ENCODE measurements at regions not wholly inside any gene's neighbourhood (a gene's known extent, or its start where the extent isn't known, plus 50 kb on each side); places are given as distances from the start of the nearest gene placed in this dataset.

DNA sequence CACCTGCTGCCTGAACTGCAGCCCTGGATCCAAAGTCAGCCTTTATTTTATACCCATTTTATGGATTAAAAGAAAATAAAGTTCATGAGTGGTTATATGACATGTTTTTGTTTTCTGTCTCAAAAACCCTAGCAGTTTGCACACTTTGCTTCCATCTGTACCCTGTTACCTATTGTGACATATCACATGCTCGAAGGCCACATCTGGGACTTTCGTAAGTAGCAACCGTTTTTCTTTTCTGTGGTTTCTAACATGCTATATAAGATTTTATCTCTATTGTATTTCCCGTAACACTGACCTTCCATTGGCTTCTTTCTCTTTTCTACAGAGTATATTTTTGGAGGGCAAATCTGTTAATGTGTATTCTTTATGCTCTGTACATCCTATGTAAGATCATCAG is 1007.2 kb downstream of the PCDH9 start:
- Histone ChIP-seq H3K9me3 (no peaks in the 10 kb centered on the region), H3K4me1 (no peaks in the 10 kb centered on the region), H3K36me3 (no peaks in the 10 kb centered on the region), H3K4me3 (no peak overlapping the region), H3K27me3 (no peaks in the 10 kb centered on the region), H3K27ac (no peak overlapping the region)
- no peak for TF ChIP-seq EP300 (IDR thresholded peaks at IDR 0.05)
- no peak for TF ChIP-seq POLR2A (IDR thresholded peaks at IDR 0.05)
- TF ChIP-seq, protein P1, sequence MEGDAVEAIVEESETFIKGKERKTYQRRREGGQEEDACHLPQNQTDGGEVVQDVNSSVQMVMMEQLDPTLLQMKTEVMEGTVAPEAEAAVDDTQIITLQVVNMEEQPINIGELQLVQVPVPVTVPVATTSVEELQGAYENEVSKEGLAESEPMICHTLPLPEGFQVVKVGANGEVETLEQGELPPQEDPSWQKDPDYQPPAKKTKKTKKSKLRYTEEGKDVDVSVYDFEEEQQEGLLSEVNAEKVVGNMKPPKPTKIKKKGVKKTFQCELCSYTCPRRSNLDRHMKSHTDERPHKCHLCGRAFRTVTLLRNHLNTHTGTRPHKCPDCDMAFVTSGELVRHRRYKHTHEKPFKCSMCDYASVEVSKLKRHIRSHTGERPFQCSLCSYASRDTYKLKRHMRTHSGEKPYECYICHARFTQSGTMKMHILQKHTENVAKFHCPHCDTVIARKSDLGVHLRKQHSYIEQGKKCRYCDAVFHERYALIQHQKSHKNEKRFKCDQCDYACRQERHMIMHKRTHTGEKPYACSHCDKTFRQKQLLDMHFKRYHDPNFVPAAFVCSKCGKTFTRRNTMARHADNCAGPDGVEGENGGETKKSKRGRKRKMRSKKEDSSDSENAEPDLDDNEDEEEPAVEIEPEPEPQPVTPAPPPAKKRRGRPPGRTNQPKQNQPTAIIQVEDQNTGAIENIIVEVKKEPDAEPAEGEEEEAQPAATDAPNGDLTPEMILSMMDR (IDR thresholded peaks at IDR 0.05): no peak
- no peak for TF ChIP-seq POLR2AphosphoS5 (IDR thresholded peaks at IDR 0.05)
- no peak for ATAC-seq
- 87 to 96% methylated on average over 3 to 4 of the region's 4 CpGs for WGBS, 2 donors (ENCODE audit: low coverage in 1 of 2)

DNA sequence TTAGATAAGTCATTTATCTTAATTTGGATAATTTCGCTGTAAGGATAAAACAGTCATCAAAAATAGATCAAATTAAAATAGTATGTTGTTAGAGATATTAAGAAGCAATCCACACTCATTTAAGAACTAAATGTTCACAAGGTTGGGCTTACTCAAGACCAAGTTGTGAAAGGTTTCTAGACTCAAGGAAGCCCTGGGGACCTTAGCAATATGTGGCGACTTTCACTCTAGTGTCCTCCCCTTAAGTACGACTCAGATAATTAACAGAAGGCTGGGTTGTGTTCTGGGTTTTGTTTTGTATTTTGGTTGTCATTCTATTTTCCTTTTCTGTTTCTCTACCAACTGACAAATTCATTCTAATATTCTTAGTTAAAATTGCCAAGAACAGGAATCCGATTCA is 1008.0 kb downstream of the PCDH9 start:
- H3K36me3 ChIP-seq: no peaks in the 10 kb centered on the region
- no peaks in the 10 kb centered on the region for H3K27me3 ChIP-seq
- no peak for ATAC-seq
- 70 to 96% methylated on average over 4 of the region's 4 CpGs for WGBS, 2 donors (ENCODE audit: low coverage in 1 of 2)
- no peak overlapping the region for H3K4me3 ChIP-seq
- no peak for TF ChIP-seq POLR2AphosphoS5 (IDR thresholded peaks at IDR 0.05)
- TF ChIP-seq EP300 (IDR thresholded peaks at IDR 0.05): no peak
- no peak for TF ChIP-seq POLR2A (IDR thresholded peaks at IDR 0.05)
- TF ChIP-seq, protein P1 (IDR thresholded peaks at IDR 0.05): no peak
- no peak overlapping the region for H3K27ac ChIP-seq
- no peaks in the 10 kb centered on the region for H3K9me3 ChIP-seq
- no peaks in the 10 kb centered on the region for H3K4me1 ChIP-seq

DNA sequence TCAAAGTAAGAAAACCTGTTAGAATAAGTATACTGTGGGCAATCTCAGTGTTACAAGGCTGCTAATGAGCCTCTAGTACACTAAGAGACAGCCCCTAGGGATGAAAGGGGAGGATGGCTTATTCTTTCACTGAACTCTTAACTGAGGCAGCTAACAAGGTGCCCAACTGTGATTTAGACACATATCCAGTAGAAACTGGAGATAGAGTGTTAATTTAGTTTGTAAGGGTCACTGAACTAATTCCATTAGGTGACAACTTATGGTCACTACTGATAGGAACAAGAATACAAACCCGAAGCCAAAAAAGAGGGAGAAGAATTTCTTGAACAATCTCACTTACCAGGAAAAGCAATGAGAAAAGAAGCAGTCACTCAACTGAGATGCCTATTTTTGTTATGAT is 1010.6 kb downstream of the PCDH9 start:
- no peak for TF ChIP-seq EP300 (IDR thresholded peaks at IDR 0.05)
- no peak for TF ChIP-seq POLR2AphosphoS5 (IDR thresholded peaks at IDR 0.05)
- TF ChIP-seq, protein P1 (IDR thresholded peaks at IDR 0.05): no peak
- no peak for TF ChIP-seq POLR2A (IDR thresholded peaks at IDR 0.05)
- no peak for ATAC-seq
- no peaks in the 10 kb centered on the region for H3K9me3 ChIP-seq
- H3K4me1 ChIP-seq: no peaks in the 10 kb centered on the region
- no peak overlapping the region for H3K27ac ChIP-seq
- H3K36me3 ChIP-seq: no peaks in the 10 kb centered on the region
- no peaks in the 10 kb centered on the region for H3K27me3 ChIP-seq
- H3K4me3 ChIP-seq: no peak overlapping the region
- 55% methylated on average over 1 of the region's 1 CpG; no CpG with 5 or more reads in 1 of the 2 donors for WGBS, 2 donors (ENCODE audit: low coverage in 1 of 2)

DNA sequence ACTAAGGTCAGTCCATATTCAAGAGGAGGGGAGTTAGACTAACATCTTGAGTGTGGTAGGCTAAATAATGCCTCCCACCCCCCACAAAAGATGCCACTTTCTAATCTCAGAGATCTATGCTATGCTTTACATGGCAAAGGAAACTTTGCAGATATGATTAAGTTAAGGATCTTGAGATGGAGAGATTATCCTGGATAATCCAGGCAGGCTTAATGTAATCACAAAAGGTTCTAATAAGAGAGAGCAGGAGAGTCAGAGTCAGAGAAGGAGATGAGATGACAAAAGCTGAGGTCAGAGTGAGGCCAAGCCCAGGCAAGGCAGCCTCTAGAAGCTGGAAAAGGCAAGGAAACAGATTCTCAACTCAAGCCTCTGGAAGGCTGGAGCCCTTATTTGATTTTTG is 1011.6 kb downstream of the PCDH9 start:
- no peak overlapping the region for H3K27ac ChIP-seq
- H3K9me3 ChIP-seq: no peaks in the 10 kb centered on the region
- no peaks in the 10 kb centered on the region for H3K36me3 ChIP-seq
- H3K27me3 ChIP-seq: no peaks in the 10 kb centered on the region
- TF ChIP-seq, protein P1 (IDR thresholded peaks at IDR 0.05): no peak
- TF ChIP-seq EP300 (IDR thresholded peaks at IDR 0.05) (no peak), POLR2A (IDR thresholded peaks at IDR 0.05) (no peak), POLR2AphosphoS5 (IDR thresholded peaks at IDR 0.05) (no peak)
- H3K4me3 ChIP-seq: no peak overlapping the region
- no peak for ATAC-seq
- no peaks in the 10 kb centered on the region for H3K4me1 ChIP-seq

DNA sequence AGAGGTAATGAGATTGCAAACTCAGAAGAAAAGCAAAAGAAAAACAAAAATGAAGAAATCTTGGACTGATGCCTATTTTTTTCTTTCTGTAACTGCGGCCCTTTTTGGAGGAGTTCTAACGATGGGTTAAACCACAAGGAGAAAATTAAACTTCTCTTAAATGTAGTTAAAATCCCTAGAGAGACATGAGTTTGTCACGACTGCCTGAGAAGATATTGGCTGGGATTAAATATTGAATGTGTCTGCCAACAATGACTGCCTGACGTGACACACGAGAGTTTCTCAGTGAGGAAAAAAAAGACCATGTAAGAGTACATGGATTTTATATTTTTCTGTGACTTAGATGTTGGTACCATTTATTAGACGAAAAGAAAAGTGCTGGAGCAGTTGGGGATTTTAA is 1013.4 kb downstream of the PCDH9 start:
- Histone ChIP-seq H3K27me3 (no peaks in the 10 kb centered on the region), H3K4me1 (no peaks in the 10 kb centered on the region), H3K9me3 (no peaks in the 10 kb centered on the region), H3K27ac (no peak overlapping the region), H3K4me3 (no peak overlapping the region), H3K36me3 (no peaks in the 10 kb centered on the region)
- ATAC-seq: no peak
- no peak for TF ChIP-seq POLR2AphosphoS5 (IDR thresholded peaks at IDR 0.05)
- TF ChIP-seq, protein P1 (IDR thresholded peaks at IDR 0.05): no peak
- no peak for TF ChIP-seq POLR2A (IDR thresholded peaks at IDR 0.05)
- TF ChIP-seq EP300 (IDR thresholded peaks at IDR 0.05): no peak
- WGBS, 2 donors (ENCODE audit: low coverage in 1 of 2): 40 to 43% methylated on average over 6 of the region's 6 CpGs

Measured in gastroesophageal sphincter (tissue), 4 donors.